ENCODE measurements at regions not wholly inside any gene's neighbourhood (a gene's known extent, or its start where the extent isn't known, plus 50 kb on each side); places are given as distances from the start of the nearest gene placed in this dataset.

GRCh38 chr9:726005-726404 is 115.5 kb upstream of the DMRT1 start:
- H3K4me1 ChIP-seq (ENCODE audit: control insufficient read depth in 4 of 4, insufficient read depth in 4 of 4, low read length in 3 of 4), result peaks cover 0 to 10% (median 0%) of the 10 kb centered on the region in 4 donors
- TF ChIP-seq EGR1 (IDR thresholded peaks at IDR 0.05; ENCODE audit: low read depth in 2 of 2) (no peak), HNF4G (IDR thresholded peaks at IDR 0.05) (no peak), MAX (IDR thresholded peaks at IDR 0.05) (no peak), YY1 (IDR thresholded peaks at IDR 0.05) (no peak), JUND (IDR thresholded peaks at IDR 0.05) (no peak), REST (IDR thresholded peaks at IDR 0.05) (no peak), TAF1 (conservative IDR thresholded peaks at IDR 0.05) (no peak), RXRA (IDR thresholded peaks at IDR 0.05) (no peak), ZBTB33 (IDR thresholded peaks at IDR 0.05) (no peak), SP1 (IDR thresholded peaks at IDR 0.05) (no peak), NR2F2 (IDR thresholded peaks at IDR 0.05) (no peak), GABPA (IDR thresholded peaks at IDR 0.05 in 1 of 2, conservative IDR thresholded peaks at IDR 0.05 in 1 of 2) (no peak), RAD21 (IDR thresholded peaks at IDR 0.05) (no peak), FOXA1 (IDR thresholded peaks at IDR 0.05) (no peak), FOXA2 (IDR thresholded peaks at IDR 0.05) (no peak)
- no peak overlapping the region for H3K9ac ChIP-seq (ENCODE audit: low read depth in 1 of 2, low read length in 2 of 2)
- DNase-seq (ENCODE audit: low spot score), result no peak
- peaks cover 2 to 41% (median 25%) of the 10 kb centered on the region in 4 donors for H3K36me3 ChIP-seq (ENCODE audit: control insufficient read depth in 4 of 4, insufficient read depth in 3 of 4, low read depth in 1 of 4, low read length in 3 of 4)
- no peaks in the 10 kb centered on the region for H3K9me3 ChIP-seq (ENCODE audit: control insufficient read depth in 4 of 4, low read length in 3 of 4)
- no peaks in the 10 kb centered on the region for H3K27me3 ChIP-seq (ENCODE audit: control insufficient read depth in 4 of 4, insufficient read depth in 4 of 4, low read length in 3 of 4)
- no peak overlapping the region for H3K27ac ChIP-seq (ENCODE audit: low read depth in 1 of 2, low read length in 2 of 2)
- H3K4me3 ChIP-seq (ENCODE audit: low read depth in 1 of 3, low read length in 3 of 3), result no peak overlapping the region
- WGBS, result 92% methylated on average over 4 of the region's 4 CpGs

- 79% methylated on average over 1 of the region's 1 CpG for WGBS
- H3K36me3 ChIP-seq (ENCODE audit: control insufficient read depth in 4 of 4, insufficient read depth in 3 of 4, low read depth in 1 of 4, low read length in 3 of 4), result peaks cover 0 to 44% (median 38%) of the 10 kb centered on the region in 4 donors
- TF ChIP-seq GABPA (IDR thresholded peaks at IDR 0.05 in 1 of 2, conservative IDR thresholded peaks at IDR 0.05 in 1 of 2) (no peak), HNF4G (IDR thresholded peaks at IDR 0.05) (no peak), JUND (IDR thresholded peaks at IDR 0.05) (no peak), TAF1 (conservative IDR thresholded peaks at IDR 0.05) (no peak), ATF3 (IDR thresholded peaks at IDR 0.05) (no peak), FOXA1 (IDR thresholded peaks at IDR 0.05) (no peak), RXRA (IDR thresholded peaks at IDR 0.05) (no peak)
- no peaks in the 10 kb centered on the region for H3K4me1 ChIP-seq (ENCODE audit: control insufficient read depth in 4 of 4, insufficient read depth in 4 of 4, low read length in 3 of 4)
- H3K9ac ChIP-seq (ENCODE audit: low read depth in 1 of 2, low read length in 2 of 2), result no peak overlapping the region
- no peaks in the 10 kb centered on the region for H3K9me3 ChIP-seq (ENCODE audit: control insufficient read depth in 4 of 4, low read length in 3 of 4)
- H3K4me3 ChIP-seq (ENCODE audit: low read depth in 1 of 3, low read length in 3 of 3), result no peak overlapping the region
- no peaks in the 10 kb centered on the region for H3K27me3 ChIP-seq (ENCODE audit: control insufficient read depth in 4 of 4, insufficient read depth in 4 of 4, low read length in 3 of 4)
- DNase-seq (ENCODE audit: low spot score), result no peak
- no peak overlapping the region for H3K27ac ChIP-seq (ENCODE audit: low read depth in 1 of 2, low read length in 2 of 2)
These were observed 113.7 kb upstream of the DMRT1 start for GRCh38 chr9:727767-728166.
